ENCODE measurements at regions not wholly inside any gene's neighbourhood (a gene's known extent, or its start where the extent isn't known, plus 50 kb on each side); places are given as distances from the start of the nearest gene placed in this dataset.

DNA sequence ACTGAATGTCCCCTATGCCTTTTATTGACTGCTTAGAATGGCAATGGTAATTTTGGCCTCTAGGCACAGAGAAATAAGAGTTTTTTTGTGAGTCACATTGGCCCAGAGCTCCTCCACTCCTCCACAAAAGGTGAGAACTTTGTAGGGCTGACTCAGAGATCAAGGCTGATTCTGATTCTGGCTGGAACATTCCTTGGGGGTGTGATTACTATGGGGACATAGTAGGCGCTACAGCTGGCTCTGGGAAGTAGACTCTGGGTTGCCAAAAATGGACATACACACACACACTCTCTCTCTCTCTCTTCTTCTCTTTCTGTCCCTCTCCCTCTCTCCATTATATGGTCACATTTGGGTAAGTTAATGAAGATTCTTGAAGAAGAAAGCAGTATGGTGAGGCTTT, 174.6 kb upstream of the DDHD1 start:
- POLR2A ChIA-PET (ENCODE audit: unreplicated experiment), result no interaction called here
- no peak overlapping the region for H2AFZ ChIP-seq
- no peaks in the 10 kb centered on the region for H3K27me3 ChIP-seq (ENCODE audit: insufficient read depth, low read depth)
- no peak for TF ChIP-seq EZH2 (IDR thresholded peaks at IDR 0.05; ENCODE audit: low read depth)
- TF ChIP-seq CTCF (conservative IDR thresholded peaks at IDR 0.05), result no peak
- BruUV-seq (replicated peaks), result no TSS peak
- CTCF ChIA-PET, result no interaction called here
- H3K4me1 ChIP-seq (replicated peaks; ENCODE audit: insufficient read depth), result no peaks in the 10 kb centered on the region
- H3F3A ChIP-seq (ENCODE audit: insufficient read depth, low read depth), result no peaks in the 10 kb centered on the region
- no peaks in the 10 kb centered on the region for H3K79me2 ChIP-seq (ENCODE audit: low read depth)
- H3K9me2 ChIP-seq (ENCODE audit: insufficient read depth), result no peaks in the 10 kb centered on the region
- no peak overlapping the region for H3K4me2 ChIP-seq
- no peak overlapping the region for H3K27ac ChIP-seq
- no peaks in the 10 kb centered on the region for H3K9me3 ChIP-seq (ENCODE audit: insufficient read depth, low read depth)
- intact Hi-C loops (cut with micrococcal nuclease; ENCODE audit: unreplicated experiment), result no loop called here
- no peaks in the 10 kb centered on the region for H4K20me1 ChIP-seq (ENCODE audit: insufficient read depth)
- peak in 1 of 2 experiments; percentile 38 for DNase-seq
- H3K36me3 ChIP-seq (ENCODE audit: low read depth), result no peaks in the 10 kb centered on the region
- no peak overlapping the region for H3K4me3 ChIP-seq

DNA sequence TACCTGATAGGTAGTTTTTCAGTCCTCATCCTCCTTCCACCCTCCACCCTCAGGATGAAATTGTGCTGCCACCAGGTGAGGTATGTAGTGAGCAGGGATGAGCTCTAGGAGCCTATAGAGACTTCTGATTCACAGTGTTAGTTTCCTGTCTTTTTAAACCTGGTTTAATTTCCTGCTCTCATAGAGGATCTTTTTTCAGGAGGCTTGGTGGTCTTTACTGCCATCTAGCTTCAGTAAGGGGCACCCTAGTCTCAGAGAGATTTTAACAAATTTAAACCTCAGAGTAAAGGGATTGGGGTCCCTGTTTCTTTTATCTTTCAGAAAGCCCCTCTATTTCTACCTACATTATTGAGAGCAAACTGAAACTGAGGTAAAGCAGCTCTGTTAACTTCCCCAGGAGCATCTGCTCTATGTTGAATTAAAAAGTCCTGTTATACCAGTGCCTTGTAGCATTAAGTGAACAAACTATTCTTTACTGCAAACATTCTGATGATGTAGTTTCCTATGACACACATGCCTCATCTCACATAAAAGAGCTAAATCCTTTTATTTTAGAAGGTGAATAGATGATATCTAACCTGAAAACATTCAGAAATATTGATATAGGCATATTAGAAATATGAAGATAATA, 172.2 kb upstream of the DDHD1 start:
- ChIA-PET CTCF (no interaction called here), POLR2A (ENCODE audit: unreplicated experiment) (no interaction called here)
- no peak overlapping the region for H3K4me2 ChIP-seq
- H3K4me1 ChIP-seq (replicated peaks; ENCODE audit: insufficient read depth), result no peaks in the 10 kb centered on the region
- no peaks in the 10 kb centered on the region for H3K9me2 ChIP-seq (ENCODE audit: insufficient read depth)
- TF ChIP-seq EZH2 (IDR thresholded peaks at IDR 0.05; ENCODE audit: low read depth), result no peak
- H3K79me2 ChIP-seq (ENCODE audit: low read depth), result no peaks in the 10 kb centered on the region
- H3K27ac ChIP-seq, result no peak overlapping the region
- H3K4me3 ChIP-seq, result no peak overlapping the region
- H4K20me1 ChIP-seq (ENCODE audit: insufficient read depth), result no peaks in the 10 kb centered on the region
- no peaks in the 10 kb centered on the region for H3K36me3 ChIP-seq (ENCODE audit: low read depth)
- H3K9me3 ChIP-seq (ENCODE audit: insufficient read depth, low read depth), result no peaks in the 10 kb centered on the region
- no peak overlapping the region for H2AFZ ChIP-seq
- intact Hi-C loops (cut with micrococcal nuclease; ENCODE audit: unreplicated experiment), result no loop called here
- DNase-seq, result no peak
- no peaks in the 10 kb centered on the region for H3K27me3 ChIP-seq (ENCODE audit: insufficient read depth, low read depth)
- no TSS peak for BruUV-seq (replicated peaks)
- H3F3A ChIP-seq (ENCODE audit: insufficient read depth, low read depth), result no peaks in the 10 kb centered on the region

GRCh38 chr14:53316504-53316903, 163.4 kb upstream of the DDHD1 start:
- BruUV-seq (replicated peaks), result no TSS peak
- Histone ChIP-seq H3K27ac (no peak overlapping the region), H3K4me3 (no peak overlapping the region), H3F3A (ENCODE audit: insufficient read depth, low read depth) (no peaks in the 10 kb centered on the region), H2AFZ (no peak overlapping the region), H3K79me2 (ENCODE audit: low read depth) (no peaks in the 10 kb centered on the region), H3K9me2 (ENCODE audit: insufficient read depth) (no peaks in the 10 kb centered on the region), H3K27me3 (ENCODE audit: insufficient read depth, low read depth) (no peaks in the 10 kb centered on the region), H4K20me1 (ENCODE audit: insufficient read depth) (no peaks in the 10 kb centered on the region), H3K9me3 (ENCODE audit: insufficient read depth, low read depth) (peaks cover 4% of the 10 kb centered on the region; the same call in 1 of the 2 replicates), H3K36me3 (ENCODE audit: low read depth) (no peaks in the 10 kb centered on the region), H3K4me2 (no peak overlapping the region), H3K4me1 (replicated peaks; ENCODE audit: insufficient read depth) (no peaks in the 10 kb centered on the region)
- intact Hi-C loops (cut with micrococcal nuclease; ENCODE audit: unreplicated experiment), result no loop called here
- no peak for DNase-seq
- ChIA-PET CTCF (no interaction called here), POLR2A (ENCODE audit: unreplicated experiment) (no interaction called here)
- TF ChIP-seq EZH2 (IDR thresholded peaks at IDR 0.05; ENCODE audit: low read depth) (no peak), CTCF (conservative IDR thresholded peaks at IDR 0.05) (no peak)

GRCh38 chr14:53310412-53310811, 157.3 kb upstream of the DDHD1 start:
- ChIA-PET CTCF (no interaction called here), POLR2A (ENCODE audit: unreplicated experiment) (no interaction called here)
- Histone ChIP-seq H3F3A (ENCODE audit: insufficient read depth, low read depth) (no peaks in the 10 kb centered on the region), H3K9me3 (ENCODE audit: insufficient read depth, low read depth) (no peaks in the 10 kb centered on the region), H3K4me2 (no peak overlapping the region), H3K4me1 (replicated peaks; ENCODE audit: insufficient read depth) (no peaks in the 10 kb centered on the region), H4K20me1 (ENCODE audit: insufficient read depth) (no peaks in the 10 kb centered on the region), H2AFZ (no peak overlapping the region), H3K4me3 (no peak overlapping the region), H3K79me2 (ENCODE audit: low read depth) (no peaks in the 10 kb centered on the region), H3K9me2 (ENCODE audit: insufficient read depth) (no peaks in the 10 kb centered on the region), H3K36me3 (ENCODE audit: low read depth) (no peaks in the 10 kb centered on the region), H3K27ac (no peak overlapping the region), H3K27me3 (ENCODE audit: insufficient read depth, low read depth) (no peaks in the 10 kb centered on the region)
- intact Hi-C loops (cut with micrococcal nuclease; ENCODE audit: unreplicated experiment), result no loop called here
- BruUV-seq (replicated peaks), result no TSS peak
- DNase-seq, result no peak
- TF ChIP-seq EZH2 (IDR thresholded peaks at IDR 0.05; ENCODE audit: low read depth) (no peak), CTCF (conservative IDR thresholded peaks at IDR 0.05) (no peak)
